DMS53 treated with DMSO at 0.1 percent for 48 hours (cell line): ENCODE measurements at regions not wholly inside any gene's neighbourhood (a gene's known extent, or its start where the extent isn't known, plus 50 kb on each side); places are given as distances from the start of the nearest gene placed in this dataset.
A peak's percentile ranks its signal among the peaks of the same experiment; 100 is the strongest.

Source experiments
- DNase-seq: peaks from one replicate; lab custom pipeline; 2025; ENCODE audit not compliant: unreplicated experiment; lab: John Stamatoyannopoulos, UW

DNA sequence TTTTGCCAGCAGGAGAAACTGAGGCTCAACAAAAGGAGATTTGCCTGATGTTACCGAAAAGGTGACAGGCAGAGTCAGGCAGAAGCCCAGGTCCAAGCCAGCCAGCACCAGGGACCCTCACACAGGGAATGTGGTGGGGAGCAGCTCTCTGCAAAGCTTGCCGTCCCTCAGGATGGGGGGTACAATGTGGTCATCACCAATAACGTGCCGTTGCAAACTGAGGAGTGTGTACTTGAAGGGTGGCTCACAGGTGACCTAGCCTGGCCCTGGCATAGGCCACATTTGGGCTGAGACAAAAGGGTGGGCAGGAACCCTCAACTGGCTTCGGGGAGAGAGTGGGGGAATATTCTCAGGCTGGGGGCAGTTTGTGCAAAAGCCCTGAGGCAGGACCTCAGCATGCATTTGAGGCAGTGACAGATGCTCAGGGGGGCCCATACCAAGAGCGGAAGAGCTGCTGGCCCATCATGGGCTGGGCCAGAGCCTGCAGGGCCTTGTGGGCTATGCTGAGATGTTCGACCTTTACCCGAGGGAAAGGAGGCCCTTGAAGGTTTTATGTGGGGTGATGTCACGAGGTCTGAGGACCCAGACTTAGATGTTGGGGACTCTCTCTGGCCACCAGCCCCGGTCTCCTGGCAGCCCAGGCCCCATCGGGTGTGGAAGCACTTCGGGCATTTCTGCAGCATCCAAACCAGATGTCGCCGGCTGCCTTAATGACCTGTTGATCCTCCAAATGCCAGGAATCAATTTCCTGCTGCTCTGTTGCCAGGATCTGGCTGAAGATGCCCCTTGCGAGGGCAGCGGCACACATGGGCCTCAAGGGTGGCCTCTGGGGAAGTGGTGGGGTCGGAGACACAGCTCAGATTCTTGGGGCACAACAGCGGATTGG, 57.4 kb upstream of the SHISAL1 start:
- DNase-seq = no peak

DNA sequence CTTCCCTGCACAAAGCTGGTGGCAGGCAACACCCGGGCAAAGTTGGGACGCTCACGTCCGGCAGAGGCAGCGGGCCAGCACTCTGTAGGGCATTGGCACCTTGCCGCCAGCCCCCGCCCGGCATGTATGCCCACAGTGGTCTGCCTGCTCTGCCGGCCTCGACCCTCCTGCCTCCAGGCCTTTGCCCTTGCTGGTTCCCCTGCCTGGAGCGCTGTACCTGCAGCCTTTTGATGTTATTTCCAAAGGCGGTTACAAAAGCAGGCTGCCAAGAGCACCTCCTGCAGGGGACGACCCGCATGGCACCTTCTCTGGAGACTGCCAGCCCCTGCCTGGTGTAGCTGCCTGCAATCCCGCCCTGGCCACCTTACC, 56.5 kb upstream of the SHISAL1 start:
- no peak for DNase-seq

DNA sequence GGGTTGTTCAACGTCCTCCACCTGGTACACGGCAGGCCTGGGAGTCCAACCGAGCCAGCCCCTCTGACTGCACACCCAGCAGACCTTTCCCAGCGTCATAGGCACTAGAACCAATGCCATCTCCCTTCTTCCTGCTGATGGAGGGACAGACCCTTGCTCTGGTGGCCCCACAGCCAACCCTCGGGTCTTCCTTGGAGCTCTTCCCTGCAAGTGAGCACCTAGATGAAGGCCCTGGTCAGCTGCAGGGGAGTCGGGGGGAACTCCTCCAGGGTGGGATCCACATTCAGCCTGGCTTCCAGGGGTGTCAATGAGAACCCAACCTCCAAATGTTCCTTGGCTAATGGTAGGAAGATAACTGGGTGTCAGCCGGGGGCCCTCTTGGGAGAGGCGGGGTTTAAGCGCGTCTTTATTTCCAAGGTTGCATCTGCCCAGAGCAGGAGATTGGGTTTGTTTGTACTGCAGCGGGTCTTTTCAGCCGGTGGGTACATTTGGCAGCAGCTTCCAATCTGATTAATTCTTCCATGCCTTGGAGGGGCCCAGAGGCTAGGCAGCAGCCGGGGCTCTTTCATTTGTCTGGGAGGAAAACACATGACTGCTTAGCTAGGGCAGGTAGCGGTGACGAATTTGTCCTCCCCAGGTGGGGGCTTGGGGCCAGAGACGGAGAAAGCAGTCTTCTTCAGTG, 56.0 kb upstream of the SHISAL1 start:
- no peak for DNase-seq

DNA sequence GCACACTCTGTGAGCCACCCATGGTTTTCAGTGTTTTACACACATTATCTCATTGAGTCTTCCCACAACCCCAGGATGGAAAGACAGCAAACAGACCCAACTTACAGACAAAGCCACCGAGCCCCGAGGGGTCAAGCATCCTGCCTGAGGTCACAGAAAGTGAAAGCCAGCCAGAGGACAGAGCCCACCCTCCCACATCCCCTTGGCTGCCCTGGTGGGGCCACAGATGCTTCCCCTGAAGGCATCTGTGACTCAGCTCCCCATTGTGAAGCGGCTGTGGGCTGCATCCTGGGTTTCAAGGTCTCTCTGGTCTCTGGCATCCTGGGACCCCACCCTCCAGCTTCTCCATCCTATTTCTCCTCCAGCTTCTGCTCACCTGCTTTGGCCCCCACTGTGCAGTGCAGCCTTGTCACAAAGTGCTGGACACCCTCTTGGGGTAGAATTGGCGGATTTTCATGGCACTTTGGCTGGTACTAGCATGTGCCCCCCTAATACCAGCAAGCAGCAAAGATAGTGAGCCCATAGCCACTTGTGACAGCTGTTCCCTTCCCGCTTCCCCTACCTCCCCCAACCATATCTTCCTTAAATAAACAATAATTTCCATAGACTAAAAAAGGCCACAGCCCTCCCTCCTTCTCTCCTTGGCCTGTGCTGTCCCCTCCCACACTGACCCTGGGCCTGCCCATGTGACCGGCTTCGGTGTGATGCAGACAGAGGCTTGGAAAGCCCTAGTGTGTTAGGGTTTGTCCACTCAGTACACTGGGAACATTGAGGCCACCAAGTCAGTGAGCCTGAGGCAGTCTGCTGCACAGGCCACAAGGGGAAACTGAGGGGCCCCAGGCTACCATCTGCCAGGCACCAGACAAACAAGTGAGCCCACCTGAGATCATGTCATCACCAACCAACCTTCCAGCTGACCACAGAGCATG, 53.9 kb upstream of the SHISAL1 start:
- DNase-seq = no peak

DNA sequence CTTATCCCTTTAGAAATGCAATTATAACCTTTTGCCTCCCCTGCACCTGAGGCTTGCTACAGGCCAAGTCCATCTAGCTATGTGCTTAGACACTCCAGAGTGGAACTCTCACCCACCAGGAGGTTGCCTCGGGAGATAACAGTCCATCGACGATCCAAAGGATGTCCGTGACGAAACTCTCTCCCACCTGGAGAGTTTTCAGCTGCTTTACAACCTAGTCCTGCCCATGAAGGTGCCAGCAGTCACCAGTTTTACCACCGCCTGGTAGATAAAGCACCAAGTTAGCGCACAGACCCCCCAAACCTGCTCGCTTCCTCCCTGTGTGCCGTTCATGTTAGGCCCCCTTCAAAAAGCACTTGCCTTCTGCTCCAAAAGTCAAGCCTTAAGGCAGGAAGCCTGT, 53.1 kb upstream of the SHISAL1 start:
- DNase-seq = no peak

DNA sequence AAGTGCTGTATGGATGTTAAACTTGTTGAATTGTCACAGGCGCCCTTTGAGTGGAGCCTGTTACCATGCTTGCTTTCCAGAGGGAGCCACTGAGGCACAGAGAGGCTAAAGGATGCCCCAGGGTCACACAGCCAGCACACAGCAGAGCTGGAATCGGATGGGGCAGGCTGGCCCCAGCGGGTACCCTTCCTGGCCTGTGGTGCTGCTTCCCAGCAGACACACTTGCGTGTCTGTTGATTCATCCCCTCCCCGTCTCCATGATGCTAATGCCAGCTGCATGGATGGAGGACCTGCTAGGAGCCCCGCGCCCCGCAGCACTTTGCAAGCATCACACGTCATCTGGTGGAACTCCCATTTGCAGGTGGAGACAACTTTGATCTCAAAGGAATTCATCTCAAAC, 52.4 kb upstream of the SHISAL1 start:
- DNase-seq = no peak

DNA sequence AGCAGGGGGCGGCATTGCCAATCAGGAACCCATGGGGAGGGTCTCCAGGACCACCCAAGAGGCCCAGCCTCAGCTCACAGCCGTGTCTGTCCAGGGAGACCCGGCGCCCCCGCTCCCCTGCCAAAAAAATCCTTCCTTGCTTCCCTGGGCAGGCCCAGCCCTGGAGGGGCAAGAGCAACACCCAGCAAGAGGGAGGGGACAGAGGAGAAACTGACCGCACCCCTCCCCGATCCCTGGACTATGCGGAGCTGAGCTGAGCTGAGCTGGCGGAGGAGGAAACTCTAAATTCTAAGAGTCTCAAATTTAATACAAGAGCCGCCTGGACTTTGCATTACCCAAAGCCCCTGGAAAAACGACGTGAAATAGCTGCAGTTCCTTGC, 52.0 kb upstream of the SHISAL1 start:
- DNase-seq = no peak

DNA sequence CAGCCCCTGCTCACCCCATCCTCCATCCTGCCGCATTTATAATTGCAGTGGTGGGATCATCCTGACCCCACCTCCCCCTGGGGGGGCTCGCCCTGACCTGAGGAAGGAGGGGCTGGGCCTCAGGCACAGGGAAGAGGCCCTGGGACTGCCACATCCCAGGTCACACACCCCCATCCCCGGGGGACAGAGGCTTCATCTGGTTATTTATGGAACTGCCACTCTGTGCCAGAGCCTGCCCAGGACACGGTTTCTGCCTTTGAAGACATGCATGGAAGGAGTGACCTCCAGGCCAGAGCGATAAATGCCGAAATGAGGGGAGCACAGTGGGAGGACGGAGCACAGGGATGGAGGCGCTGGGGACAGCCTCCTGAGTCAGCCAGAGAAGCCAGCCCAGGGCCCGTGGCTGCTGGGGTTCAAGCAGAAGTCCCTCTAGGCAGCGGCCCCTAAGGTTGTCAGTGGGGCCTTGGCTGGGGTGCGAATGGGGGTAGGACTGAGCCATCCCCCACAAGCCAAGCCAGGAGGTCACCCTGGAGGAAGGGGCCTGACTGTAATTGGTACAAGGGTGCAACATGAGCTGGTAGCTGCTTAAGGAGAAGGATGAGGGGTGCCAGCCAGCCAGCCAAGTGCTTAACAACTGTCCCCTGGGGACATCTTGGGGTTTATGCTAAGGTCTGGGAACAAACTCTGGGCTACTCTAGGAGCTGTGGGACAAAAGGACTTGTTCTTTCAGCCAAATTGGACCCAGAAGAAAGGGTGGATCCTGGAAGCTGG, 51.4 kb upstream of the SHISAL1 start:
- no peak for DNase-seq

DNA sequence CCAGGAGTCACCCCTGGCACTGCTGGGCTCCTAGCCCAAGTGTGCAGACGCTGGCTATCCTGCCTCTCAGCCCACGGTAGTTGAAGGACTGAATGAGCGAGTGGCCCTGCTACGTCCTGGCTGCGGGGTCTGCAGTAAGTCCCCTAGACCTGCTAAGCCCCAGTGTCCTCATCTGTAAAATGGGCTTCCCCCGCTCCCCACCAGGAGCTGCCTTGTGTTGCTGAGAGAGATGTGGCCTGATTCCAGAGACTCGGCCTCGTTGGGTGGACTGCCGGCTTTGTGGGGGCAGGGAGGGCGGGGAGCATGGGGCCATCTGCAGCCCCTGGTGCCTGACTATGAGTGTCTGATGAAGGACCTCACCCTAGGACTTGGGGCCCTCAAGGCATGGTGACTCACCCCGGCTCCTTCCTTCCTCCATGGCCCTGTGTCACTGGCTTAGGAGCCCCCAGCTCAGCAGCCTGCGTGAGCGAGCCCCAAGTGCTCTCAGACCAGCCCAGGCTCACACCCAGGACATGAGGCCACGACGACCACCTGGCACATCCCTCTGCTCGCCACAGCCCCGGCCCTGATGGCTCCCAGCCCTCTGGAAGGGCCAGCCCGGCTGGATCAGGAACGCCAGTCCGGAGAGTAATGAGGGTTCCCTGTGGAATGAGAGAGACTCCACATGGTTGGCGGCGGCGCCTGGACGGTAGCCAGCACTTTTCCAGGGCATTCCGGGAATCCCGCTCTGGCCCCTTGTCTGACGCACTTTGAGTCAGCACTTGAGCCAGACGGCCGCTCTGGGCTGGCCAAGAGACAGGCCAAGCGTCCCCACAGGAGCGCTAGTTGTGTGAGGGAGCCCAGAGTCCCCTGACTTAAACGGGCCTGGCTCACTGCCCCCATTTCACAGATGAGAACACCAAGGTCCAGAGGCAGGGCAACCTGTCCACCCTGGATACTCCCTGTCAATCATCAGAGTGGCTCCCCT, 50.5 kb upstream of the SHISAL1 start:
- peak; percentile 35 for DNase-seq

DNA sequence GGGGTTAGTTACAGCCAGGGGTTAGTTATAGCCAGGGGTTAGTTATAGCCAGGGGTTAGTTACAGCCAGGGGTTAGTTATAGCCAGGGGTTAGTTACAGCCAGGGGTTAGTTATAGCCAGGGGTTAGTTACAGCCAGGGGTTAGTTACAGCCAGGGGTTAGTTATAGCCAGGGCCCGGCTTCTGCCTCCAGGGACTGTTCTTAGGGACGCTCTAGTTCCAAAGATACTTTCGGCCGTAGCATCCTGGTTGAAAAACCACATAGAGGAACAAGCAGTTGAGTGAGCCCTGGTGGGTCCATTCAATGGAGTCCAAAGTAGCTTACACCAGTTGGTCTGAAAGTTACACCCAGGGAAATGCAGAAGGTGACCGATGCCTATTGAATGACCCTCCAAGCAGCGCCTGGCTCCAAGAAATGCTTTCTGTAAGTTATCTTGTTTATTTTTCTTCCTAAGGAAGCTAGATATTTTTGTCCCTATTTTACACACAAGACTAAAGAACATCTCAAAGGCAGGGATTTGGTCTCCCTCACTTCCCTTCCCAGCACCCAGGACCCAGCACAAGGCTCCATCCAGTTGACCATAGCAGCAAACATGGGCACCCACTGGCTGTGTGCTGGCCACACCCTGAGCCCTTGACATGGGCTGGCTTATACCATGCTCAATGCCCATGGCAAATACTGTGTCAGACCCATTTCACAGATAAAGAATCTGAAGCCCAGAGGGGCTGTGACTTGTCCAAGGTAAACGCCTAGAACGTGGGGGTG, 49.7 kb upstream of the SHISAL1 start:
- no peak for DNase-seq
